Pulmonary artery endothelial cell (primary cell): ENCODE measurements at regions not wholly inside any gene's neighbourhood (a gene's known extent, or its start where the extent isn't known, plus 50 kb on each side); places are given as distances from the start of the nearest gene placed in this dataset.

Experiments
- DNase-seq: peaks from one replicate; pipeline ENCODE4 v3.0.0-alpha.2; 2011; ENCODE audit warnings: low read depth, low spot score

DNA sequence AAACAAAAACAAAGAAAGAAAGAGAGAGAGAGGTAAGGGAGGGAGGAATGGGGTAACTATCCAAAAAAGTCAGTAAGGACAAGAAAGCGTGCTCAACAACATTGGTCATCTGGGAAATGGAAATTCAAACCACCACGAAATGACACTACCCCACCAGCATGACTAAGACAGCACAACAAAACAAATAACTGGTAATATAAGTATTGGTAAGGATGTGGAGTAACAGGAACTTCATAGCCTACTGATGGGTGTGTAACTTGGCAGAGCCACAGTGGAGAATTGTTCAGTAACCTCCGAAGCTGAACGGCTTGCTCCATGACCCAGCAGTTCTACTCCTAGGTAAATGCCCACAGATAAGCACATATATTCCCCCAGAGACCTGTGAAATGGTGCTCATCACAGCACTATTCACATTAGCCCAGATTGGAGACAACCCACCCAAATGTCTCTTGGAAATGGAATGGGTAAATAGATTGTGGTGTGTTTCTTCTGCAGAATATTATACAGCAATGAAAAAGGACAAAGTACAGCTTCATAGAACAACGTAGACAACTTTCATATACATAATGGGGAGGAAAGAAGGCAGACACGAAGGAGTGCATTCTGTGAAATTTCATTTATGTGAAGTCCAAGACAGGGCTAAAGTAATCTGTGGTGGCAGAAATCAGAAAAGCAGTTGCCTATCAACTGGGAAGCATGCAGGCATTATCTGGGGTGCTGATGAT is 95.5 kb upstream of the ATP6AP2 start:
- no peak for DNase-seq

DNA sequence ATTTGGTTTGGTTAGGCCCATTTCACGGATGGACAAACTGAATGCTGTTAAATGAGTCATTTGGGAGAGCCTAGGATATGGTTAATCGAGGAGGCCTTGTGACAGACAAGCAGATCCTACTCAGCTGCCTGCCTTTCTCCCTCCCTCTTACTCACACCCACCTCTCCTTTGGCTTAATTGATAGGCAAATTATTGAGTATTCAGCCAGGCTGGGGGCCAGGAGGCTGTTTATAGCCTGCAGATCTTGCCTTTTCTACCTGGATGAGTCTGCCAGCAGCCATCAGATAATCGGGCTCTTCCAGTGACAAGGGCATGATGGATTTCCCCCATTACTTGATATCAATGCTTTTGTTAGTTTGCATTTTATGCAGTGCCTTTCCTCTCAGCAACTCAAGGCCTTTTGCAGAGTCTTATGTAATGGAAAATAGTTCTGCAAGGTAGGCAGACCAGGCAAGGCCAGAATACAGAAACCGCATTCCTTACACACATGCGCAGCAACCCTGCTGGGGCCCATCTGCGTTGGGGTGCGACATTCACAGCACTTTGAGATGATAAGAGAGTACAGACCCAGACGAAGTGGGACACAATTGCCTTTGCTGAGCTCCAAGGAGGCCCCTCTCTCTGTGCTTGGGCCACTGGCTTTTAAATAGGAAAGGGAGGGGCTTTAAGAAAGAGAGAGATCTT is 96.2 kb upstream of the ATP6AP2 start:
- DNase-seq: no peak

DNA sequence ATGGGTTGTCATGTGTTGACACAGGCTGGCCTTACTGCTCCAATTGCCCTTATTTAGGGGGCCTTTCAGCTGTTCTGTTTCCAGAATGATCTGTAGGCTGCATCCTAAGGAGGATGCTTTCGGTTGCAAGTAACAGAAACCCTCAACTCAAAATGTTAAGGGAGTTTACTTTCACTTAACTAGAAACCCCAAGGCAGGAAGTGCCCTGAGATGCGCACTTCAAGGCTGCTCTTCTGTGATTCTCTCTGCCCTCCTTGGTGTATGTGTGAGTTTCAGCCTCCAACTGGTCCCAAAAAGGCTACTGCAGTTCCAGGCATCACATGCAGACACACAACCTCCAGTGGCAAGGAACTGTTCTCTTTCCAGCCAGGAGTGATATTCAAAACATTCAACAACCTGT is 97.3 kb upstream of the ATP6AP2 start:
- DNase-seq: no peak

DNA sequence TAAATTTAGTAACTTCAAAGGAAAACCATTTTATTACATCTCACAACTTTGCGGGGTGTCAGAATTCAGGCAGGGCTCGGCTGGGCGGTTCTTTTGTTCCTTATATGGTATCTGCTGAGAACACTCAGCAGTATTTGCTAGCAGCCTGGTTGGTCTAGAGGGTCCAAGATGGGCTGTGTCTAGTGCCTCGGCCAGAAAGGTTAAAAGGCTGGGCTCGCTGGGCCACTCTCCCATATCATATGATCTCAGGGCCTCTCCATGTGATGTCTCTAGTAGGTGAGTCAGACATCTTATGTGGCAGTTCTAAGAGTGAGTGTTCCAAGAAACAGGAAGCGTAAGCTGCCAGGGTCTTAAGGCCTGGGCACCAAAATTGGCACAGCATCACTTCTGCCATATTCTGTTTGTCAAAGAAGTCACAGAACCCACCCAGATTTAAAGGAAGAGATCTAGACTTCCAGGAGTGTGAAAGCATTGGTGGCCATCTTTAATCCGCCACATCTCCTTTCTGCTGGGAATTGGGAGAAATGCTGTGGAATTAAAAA is 100.9 kb upstream of the ATP6AP2 start:
- DNase-seq: no peak

DNA sequence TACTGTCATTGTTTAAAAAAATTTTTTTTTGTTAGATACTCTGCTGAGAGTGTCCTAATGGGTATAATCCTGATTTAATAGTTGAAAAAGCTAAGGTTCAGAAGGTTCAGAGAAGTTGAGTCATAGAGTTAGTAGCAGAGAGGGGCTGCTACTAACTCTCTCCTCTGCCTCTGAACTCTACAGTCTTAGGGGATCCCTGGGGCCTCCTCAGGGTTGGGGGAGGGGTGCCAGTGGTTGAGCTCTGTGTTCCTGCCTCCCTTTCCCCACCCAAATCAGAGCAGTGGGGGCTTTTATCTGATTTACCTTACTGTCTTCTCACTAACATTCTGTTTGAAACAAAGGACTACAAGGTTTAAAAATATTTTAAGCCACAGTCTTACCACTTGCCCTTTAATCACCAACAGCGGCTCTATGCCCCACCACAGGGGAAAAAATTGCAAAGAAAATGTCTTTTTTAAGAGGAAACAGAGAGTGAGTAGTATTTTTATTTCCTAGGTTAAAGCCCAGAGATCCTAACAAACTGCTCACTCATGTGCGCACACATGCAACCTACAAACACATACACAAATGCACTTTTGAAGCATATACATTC is 102.2 kb upstream of the ATP6AP2 start:
- no peak for DNase-seq

DNA sequence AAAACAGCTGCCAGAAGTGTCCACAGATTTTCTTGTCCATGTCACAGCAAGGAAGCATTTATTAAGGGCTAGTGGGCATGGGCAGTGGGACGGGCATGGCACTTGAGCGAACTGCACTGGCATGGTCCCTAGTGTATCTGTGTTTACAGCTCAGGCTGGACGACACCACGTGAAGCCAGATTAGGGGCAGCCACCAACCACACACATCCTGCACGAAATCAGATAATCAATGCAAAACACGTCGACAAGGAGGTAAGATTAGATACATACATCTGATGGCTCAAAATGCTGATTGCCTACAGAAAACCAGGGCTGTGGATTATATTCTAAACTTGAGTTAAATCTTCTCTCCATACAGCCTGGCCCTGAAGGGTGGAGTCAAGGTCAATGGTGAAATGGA is 103.8 kb upstream of the ATP6AP2 start:
- no peak for DNase-seq

DNA sequence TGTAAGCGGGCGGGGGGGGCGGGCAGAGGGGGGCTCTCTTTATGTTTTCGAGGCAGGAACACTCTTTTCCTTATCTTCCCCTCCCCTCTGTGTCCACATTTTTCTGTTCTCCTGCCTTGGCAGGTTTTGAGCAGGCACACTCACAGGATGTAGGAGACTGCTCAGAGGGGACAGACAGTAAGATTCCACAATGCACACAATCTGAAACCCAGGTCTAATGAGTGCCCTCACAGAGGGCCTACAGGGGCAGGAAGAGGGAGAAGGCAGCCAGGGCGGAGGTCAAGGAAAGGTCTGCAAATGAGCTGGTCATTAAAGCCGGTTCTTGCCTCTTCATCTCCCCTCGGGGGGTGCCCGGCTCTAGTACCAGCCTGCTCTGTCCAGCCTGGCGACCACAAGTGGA is 106.1 kb upstream of the ATP6AP2 start:
- DNase-seq: no peak

DNA sequence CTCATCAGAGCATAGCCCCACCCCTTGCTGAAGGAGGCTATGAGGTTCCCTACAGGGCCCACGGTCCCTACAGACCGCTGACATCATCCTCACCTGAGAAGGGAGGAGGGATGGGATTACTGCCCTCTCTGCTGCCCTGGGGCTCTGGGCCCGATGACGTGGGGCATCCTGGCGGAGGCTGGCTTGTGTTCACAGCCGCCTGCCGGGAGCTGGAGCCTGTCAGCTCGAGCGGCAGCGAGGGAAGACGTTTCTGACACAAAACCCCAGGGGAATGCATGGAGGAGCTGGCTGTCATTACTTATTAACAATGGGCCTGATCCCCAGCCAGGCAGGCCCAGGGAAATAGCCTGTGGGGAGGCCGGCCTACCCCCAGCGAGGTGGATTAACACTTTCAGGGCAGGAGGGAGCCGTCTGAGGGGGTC is 106.6 kb upstream of the ATP6AP2 start:
- no peak for DNase-seq

DNA sequence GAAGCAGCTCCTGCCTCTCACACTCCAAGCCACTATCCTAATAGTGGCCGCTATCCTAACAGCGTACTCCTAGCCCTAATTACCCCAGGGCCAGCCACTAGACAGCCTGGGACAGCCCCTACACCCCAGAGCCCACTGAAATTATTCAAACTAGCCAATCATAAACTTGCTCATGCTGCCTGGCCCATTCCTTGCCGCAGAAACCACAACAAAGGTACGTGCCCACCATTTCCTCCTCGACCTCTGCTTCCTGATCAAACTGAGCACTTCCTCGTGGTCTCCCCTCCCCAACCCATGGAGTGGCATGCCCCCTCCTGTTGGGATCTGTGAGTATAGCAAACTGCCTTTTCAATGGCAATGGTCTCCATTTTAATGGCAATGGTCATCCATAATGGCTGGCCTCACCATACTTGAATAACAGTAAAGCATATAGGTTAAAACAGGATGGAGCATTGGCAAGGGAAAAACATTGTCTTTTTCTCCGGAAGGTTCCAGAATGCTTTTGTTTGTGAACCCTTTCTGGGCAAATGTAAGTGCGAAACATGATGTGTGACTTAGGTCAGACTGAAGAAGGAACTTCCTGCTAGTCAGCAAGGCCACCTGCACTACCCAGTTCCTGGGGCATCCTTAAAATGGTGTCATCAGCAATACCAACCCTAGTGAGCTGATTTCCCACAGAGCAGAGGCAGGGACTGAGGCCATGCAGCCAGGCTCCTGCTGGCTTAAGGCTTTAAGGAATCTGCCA is 107.1 kb upstream of the ATP6AP2 start:
- DNase-seq: no peak

DNA sequence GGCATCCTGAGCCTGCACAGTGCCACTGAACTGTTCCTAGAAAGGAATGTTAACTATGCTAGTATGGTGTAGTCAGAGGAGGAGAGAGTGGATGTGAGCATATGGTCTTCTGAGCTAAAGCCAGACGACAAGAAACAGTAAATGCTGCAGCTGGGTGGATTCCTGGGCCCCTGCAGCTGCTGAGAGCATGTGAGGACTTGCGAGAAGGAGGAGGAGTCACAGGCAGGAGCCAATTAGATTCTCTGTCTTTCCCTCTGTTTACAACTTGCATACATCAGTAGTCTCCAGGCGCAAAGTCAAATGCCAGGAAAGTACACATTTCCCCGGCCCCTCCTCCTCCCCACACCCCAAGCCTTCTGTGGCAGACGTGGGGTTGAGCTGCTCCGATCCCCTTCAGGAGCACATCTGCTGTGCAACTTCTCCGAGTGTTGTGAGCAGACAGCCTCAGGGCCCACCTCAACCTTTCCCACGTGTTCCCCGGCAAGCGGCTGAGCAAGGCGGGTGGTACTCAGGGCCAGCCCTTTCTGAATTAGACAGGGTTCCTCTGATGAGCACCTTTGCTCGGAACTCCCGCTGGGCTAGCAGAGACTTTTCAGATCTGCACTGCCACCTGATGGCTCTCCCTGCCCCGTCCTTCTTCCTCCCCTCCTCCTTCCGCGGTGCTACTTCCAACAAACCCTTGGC is 108.7 kb upstream of the ATP6AP2 start:
- no peak for DNase-seq

DNA sequence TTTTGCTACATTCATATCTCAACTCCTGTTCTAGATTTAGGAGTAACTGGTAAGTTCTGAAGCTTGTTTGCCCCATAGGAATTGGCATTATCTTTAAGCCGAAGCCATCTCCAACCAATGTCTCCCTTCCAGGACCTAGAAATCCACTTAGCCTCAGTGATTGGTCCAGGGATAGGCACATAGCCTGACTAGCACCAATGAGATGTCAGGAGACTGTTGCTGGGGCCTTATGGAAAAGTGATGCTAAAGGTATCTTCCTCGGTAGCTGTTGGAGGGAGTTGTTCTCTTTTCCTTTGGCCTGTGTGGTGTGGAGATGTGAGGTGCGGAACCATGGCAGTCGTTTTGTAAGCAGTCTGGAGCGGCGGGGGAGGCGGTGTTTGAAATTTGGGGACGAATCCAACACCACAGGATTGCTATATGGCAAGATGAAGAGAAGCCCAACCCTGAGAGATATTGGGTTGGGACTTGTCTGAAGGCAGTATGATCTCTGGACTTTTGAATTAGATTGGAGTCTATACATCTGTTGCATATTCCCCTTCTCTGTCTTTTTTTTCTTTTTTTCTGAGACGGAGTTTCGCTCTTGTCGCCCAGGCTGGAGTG is 109.8 kb upstream of the ATP6AP2 start:
- no peak for DNase-seq

DNA sequence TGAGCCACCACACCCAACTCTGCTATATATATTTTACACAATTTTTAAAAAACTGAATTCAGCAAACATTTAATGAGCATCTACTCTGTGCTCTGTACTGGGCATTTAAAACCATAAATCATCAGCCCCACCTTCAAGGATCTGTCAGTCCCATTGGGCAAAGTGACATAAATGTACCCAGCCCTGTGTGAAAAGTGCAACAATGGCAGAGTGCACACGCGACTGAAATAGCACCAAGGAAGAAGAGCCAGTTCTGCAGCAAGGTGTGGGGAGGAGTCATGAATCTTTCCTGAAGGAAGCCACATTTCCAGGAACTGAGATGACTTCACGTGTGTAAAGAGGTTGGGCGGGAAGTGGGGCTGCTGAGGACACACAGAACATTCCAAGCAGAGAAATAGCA is 111.5 kb upstream of the ATP6AP2 start:
- no peak for DNase-seq

DNA sequence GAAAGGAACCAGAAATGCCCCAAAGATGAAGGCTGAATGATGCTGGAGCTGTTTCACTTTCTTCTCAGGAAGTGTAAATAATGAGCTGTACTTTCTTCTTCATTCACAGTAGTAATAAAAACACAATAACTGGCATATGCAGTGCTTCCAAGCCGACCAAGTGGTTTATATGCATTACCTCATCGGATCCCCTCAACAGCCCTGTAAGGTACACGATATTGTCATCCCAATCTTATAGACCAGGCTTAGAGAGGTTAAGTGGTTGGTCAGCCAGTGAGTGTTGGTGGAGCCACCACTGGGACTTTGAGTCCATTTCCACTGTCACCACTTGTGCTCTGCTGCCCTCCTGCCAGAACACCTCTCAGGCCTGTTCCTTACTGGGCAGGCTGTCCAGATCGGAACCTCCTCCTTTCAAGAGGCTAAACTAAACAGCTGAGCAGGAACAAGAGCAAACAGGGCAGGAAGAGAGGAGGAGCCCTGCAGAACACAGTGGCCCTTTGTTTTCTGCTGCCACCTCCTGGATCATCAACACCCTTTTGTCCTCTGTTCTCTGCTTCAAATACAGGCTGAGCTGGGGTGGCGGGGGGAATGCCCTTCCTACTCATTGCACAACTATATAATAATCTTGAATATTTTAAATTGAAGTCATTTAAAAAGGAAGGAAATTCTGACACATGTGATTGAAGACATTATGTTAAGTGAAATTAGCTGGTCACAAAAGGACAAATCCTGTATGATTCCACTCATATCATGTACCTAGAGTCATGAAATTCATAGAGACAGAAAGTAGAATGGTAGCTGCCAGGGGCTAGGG is 112.5 kb upstream of the ATP6AP2 start:
- no peak for DNase-seq

DNA sequence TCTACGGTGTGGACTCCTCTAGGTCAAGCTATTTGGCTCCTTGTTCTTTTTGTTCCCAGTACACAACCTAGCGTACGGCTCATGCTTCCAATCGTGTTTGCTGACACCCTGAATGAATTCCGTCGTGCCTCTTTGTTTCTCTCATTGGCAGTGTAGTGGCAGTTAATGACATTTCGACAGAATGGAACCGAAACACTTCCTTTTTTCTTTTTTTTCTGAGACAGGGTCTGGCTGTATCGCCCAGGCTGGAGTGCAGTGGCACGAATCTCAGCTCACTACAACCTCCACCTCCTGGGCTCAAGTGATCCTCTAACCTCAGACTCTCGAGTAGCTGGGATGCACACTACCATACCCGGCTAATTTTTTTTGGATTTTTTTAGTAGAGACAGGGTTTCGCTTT is 113.3 kb upstream of the ATP6AP2 start:
- no peak for DNase-seq

DNA sequence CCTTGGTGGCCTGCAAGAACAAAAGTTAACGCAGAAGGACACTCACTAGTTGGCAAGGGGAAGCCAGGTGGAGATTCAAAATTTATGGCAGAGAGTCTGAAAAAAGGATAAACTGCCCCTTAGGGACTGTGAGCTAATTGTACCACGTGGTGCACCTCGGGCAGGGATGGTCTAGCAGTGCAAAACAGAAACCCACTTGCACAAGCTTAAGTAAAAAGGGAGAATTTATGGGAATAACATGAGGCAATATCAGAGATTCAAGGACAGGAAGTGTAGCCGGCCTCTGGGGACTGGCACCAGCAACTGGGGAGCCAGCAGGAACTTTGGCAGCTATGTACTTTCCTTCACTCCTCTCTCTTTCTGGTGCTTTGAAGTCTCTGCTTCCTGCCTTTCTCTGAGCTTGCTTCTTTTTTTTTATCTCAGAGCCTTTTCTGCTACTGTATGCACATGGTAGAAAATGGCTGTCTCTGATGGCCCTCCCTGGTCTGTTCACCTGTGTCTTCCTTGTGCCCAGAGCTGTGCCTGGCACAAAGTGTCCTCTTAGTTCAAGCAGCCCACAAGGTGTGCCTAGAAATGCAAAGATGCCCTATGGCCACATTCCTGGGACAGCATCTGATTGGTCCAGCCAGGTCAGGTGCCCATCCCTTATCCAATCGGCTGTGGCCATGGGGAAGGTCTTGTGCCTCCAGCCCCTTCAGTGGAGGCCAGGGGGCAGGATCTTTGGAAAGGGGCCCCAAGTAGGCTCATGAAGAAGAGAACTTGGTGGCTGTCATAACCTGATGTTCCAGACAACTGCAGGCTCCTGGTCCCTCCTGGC is 114.8 kb upstream of the ATP6AP2 start:
- DNase-seq: no peak

DNA sequence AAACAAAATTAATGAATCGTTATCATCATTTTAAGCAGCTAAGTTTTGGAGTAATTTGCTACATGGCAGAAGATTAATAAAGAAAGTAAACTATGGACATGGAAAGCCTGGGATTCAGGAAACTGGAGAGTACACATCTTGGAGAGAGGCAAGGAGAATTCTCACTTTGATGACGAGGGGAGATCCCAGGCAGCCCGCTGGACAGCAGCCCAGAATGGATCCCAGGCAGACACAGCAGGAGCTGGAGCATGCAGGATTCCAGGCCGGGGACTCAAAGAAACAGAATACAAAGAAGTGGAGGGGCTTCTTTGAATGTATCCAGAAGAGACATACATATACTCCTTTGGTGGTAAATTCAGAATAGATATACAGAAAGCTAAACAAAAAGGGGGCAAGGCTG is 118.0 kb upstream of the ATP6AP2 start:
- no peak for DNase-seq

DNA sequence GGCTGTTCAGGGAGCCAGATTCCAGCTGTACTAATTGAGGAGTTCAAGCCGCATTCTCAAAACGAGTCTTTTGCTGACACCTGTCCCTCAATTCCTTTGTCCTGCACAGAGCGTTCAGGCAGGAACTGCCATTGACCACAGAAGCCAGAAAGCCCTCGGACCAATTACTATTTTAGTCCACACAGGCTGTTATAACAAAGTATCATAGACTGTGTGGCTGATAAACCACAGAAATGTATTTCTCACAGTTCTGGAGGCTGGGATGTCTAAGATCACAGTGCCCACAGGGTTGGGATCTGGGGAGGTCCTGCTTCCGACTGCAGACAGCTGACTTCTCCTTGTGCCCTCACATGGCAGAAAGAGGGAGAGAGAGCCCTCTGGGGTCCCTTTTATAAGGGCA is 119.8 kb upstream of the ATP6AP2 start:
- no peak for DNase-seq

DNA sequence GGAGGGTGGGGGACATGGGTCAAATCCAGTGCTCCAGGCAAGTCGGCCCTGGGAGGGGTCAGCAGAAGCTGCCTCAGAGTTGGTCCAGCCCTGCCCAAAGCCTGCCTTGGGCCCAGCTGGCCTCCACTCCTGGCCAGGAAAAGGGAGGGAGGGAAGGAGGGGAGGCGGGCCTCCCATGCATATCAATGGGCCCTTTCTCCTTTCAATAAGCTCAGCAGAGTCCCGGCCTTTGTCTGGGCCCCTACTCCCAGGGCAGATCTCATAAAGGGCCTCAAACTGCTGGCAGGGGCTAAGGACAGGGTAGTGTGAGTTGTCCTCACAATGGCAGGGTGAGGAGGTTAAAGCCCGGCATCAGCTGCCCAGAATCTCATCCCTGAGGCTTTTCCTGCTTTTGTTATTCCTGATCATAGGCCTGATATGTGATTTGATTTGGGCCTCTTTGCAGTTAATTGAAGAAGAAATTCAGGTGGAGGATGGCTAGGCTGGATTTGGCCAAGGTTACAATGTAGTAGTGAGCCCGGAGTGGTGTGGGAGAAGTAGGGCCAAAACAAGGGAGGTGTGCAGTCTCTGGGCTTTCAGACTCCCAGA is 121.1 kb upstream of the ATP6AP2 start:
- peak; percentile 19 for DNase-seq

DNA sequence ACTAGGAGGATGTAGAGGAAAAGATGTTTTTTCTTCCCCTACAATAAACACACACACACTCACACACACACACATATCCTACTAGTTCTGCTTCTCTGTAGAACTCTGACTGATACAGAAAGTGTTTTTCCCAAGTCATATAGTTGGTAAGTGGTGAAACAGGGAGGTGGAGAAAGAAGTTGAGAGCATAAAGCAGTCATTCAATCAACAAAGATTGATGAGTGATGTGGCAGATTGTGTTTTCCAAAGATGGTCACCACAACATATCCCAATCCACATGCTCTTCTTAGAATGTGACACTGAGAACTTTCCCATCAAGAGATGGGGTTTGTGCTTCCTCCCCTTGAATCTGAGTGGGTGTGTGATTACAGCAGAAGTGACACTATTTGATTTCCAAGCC is 123.4 kb upstream of the ATP6AP2 start:
- DNase-seq: no peak
